GM13976 (cell line): ENCODE measurements at regions not wholly inside any gene's neighbourhood (a gene's known extent, or its start where the extent isn't known, plus 50 kb on each side); places are given as distances from the start of the nearest gene placed in this dataset.

Experiments used
- DNase-seq: peaks from one replicate; pipeline ENCODE4 v3.0.0; 2012; ENCODE audit warnings: low spot score
- in situ Hi-C: fragments of 300-500 bp; cut with MboI; formaldehyde crosslinking; loops from one replicate; pipeline ENCODE4 v1.12.0; 2022; ENCODE audit warnings: low sequenced_read_pairs, mixed read lengths, inconsistent platforms; ENCODE audit not compliant: unreplicated experiment
- TF ChIP-seq, protein P1 (sequence below): IDR thresholded peaks from 2 replicates; pipeline ENCODE4 v1.5.1; 2012; ENCODE audit warnings: borderline replicate concordance, mild to moderate bottlenecking; ENCODE audit not compliant: insufficient read depth; ENCODE audit errors: extremely low read depth, missing control alignments, control extremely low read depth

DNA sequence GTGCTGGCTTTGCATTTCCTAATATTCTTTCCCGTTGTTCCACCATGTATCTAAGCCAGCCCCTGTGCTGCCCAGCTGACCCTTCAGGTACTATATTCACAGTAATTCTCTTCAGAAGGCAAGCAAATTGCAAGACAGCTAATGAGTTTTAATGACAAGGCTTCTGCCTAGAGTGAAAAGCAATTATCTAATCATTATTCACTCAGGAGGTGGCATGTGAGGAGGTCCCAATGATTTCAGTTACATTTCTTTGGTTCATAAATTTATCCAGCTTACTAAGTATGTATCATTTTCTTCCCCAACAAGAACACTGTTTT lies 123.0 kb downstream of the RASGEF1B start:
- no peak for DNase-seq
- TF ChIP-seq, protein P1, sequence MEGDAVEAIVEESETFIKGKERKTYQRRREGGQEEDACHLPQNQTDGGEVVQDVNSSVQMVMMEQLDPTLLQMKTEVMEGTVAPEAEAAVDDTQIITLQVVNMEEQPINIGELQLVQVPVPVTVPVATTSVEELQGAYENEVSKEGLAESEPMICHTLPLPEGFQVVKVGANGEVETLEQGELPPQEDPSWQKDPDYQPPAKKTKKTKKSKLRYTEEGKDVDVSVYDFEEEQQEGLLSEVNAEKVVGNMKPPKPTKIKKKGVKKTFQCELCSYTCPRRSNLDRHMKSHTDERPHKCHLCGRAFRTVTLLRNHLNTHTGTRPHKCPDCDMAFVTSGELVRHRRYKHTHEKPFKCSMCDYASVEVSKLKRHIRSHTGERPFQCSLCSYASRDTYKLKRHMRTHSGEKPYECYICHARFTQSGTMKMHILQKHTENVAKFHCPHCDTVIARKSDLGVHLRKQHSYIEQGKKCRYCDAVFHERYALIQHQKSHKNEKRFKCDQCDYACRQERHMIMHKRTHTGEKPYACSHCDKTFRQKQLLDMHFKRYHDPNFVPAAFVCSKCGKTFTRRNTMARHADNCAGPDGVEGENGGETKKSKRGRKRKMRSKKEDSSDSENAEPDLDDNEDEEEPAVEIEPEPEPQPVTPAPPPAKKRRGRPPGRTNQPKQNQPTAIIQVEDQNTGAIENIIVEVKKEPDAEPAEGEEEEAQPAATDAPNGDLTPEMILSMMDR = no peak
- in situ Hi-C loops = loop anchor here (25.0 kb wide), 2 partner anchors 261 to 986 kb away; no protein-coding TSS in a partner anchor

DNA sequence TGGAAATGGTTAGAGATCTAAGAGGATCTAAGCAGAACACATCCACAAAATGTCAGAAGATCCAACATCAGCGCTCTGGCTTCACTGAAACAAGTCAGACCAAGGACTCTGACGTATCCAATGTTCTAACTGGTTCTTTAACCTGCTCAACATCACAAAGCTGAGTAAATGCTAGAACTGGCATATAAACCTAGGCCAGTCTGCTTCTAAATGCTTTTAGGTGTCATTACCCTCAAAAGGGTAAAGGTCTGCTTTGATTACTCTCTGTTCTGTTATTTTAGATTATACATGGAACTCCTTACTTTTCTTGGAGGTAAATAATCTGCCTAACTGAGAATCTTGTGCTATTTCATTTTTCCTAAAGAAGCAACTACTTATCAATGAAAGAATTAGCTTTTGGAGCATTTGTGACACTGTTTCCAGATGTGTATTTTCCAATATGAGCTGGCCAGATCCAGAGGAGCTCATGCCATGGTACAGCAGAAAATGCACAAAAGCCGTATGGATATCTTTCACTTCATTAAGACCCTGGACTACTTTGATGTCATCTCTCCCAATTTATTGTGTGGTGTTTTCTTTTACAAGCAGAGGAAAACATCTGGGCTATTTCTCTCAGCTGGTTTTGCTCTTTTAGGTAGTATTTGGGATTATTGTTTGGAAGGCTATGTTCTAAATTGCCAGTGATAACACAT lies 123.5 kb downstream of the RASGEF1B start:
- in situ Hi-C loops = loop anchor here (25.0 kb wide), 2 partner anchors 261 to 986 kb away; no protein-coding TSS in a partner anchor
- TF ChIP-seq, protein P1 = no peak

DNA sequence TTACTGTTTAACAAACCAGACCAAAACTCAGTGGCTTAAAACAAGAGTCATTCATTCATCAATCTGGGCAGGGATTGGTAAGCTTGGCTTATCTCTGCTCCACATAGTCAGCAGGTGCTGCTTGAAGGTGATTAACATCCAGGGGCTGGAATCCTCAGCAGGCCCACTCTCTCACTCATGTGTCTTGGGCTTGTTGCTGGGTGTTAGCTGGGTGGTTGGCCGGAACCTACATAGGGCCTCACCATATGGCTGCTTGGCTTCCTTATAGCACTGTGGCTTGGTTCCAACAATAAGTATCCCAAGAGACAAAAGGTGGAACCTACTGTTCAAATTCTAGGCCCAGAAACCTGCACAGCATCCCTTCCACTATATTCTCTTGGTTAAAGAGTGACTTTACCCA lies 125.0 kb downstream of the RASGEF1B start:
- no peak for DNase-seq
- TF ChIP-seq, protein P1 = no peak
- in situ Hi-C loops = loop anchor here (25.0 kb wide), 2 partner anchors 259 to 984 kb away; no protein-coding TSS in a partner anchor

More for the DNA sequence above, 123.5 kb downstream of the RASGEF1B start:
- no peak for DNase-seq

DNA sequence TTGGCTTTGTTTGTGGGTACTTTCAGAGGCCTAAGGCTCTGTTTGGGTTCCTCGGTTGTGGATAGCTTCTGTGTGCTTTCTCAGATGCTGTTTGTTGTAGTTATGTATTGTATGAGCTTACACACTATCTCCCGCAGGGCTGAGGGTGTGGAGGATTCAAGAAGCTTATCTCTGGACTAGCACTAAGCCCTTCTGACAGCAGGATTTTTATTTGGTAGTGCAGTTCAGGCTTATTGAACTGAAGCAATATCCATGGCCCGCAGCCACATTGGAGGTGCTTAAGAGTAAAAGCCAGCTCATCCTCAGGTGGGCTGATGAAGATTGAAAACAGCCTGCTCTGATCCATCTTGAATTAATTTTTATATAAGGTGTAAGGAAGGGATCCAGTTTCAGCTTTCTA lies 128.2 kb downstream of the RASGEF1B start:
- TF ChIP-seq, protein P1 = no peak
- in situ Hi-C loops = loop anchor here (25.0 kb wide), 2 partner anchors 256 to 981 kb away; no protein-coding TSS in a partner anchor
- no peak for DNase-seq

DNA sequence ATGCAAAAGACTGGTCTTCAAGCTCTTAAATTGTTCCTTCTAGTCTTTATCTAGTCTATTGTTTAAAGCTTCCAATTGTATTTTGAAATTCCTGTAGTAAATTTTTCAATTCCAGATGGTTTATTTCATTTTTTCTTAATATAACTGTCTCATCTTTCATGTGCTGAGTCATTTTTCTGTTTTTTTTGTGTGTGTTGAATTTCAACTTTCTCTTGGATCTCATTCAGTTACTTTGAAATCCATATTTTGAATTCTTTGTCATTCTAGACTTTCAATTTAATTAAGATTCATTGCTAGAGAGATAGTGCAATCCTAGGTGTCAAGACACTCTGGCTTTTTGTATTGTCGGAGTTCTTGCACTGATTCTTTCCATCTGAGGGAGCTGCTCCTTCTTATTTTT lies 128.0 kb upstream of the PRKG2 start:
- TF ChIP-seq, protein P1 = no peak
- in situ Hi-C loops = loop anchor here (25.0 kb wide), 2 partner anchors 256 to 981 kb away; no protein-coding TSS in a partner anchor
- DNase-seq = no peak

DNA sequence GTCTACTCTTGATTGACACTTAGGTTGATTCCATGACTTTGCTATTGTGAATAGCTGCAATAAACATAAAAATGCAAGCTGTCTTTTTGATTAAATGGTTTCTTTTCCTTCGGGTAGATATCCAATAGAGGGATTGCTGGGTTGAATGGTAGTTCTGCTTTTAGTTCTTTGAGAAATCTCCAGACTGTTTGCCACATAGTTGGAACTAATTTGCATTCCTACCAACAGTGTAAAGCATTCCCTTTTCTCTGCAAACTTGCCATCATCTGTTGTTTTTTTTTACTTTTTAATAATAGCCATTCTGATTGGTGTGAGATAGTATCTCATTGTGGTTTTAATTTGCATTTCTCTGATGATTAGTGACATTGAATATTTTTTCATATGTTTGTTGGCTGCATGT lies 122.2 kb upstream of the PRKG2 start:
- in situ Hi-C loops = loop anchor here (25.0 kb wide), 2 partner anchors 250 to 975 kb away; no protein-coding TSS in a partner anchor
- no peak for DNase-seq
- TF ChIP-seq, protein P1 = no peak
